ENCODE measurements at regions not wholly inside any gene's neighbourhood (a gene's known extent, or its start where the extent isn't known, plus 50 kb on each side); places are given as distances from the start of the nearest gene placed in this dataset.

DNA sequence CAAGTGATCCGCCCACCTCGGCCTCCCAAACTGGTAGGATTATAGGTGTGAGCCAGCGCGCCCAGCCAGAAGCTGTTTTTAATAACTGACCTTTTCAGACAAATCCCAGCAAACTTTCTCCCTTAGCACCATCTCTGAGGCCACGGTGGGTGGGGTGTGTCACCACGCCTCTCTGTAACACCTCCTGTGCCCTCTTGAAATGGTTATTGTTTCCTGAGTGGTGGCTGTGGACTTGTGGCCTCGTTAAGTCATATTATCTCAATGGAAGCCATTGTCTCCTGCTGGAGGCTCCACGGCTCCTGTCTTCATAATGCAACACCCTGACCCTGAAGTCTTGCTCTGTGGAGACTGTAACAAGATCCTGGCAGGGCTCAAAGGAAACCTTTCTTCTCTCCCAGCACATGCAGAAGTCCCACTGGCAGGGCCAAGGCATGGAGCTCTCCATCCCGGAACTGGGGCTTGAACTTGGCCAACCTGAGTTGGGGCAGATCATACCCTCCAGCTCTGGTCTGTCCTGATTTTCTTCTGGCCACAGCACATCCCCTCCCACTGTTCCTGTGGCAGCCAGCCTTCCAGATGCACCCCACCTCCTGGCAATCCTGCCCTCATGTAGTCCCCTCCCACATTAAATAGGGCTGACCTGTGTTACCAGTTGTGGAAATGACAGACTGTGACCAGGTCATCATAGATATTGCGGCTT, 81.1 kb downstream of the SNX5 start:
- TF ChIP-seq TCF4 (CRISPR knock-in tag; IDR thresholded peaks at IDR 0.05; ENCODE audit: borderline replicate concordance) (no peak), BACH2 (CRISPR knock-in tag; IDR thresholded peaks at IDR 0.05; ENCODE audit: borderline replicate concordance) (no peak), CSDC2 (CRISPR knock-in tag; IDR thresholded peaks at IDR 0.05) (no peak), ZNF70 (CRISPR knock-in tag; IDR thresholded peaks at IDR 0.05) (no peak), RARB (CRISPR knock-in tag; IDR thresholded peaks at IDR 0.05) (no peak), ISL1 (CRISPR knock-in tag; IDR thresholded peaks at IDR 0.05) (no peak), TOX (CRISPR knock-in tag; IDR thresholded peaks at IDR 0.05; ENCODE audit: borderline replicate concordance) (no peak), ZNF565 (CRISPR knock-in tag; conservative IDR thresholded peaks at IDR 0.05; ENCODE audit: low read depth) (no peak), OSR1 (CRISPR knock-in tag; IDR thresholded peaks at IDR 0.05) (no peak), PPARA (CRISPR knock-in tag; IDR thresholded peaks at IDR 0.05; ENCODE audit: borderline replicate concordance) (no peak), ZNF8 (CRISPR knock-in tag; IDR thresholded peaks at IDR 0.05) (no peak), ZC3H10 (CRISPR knock-in tag; IDR thresholded peaks at IDR 0.05) (no peak)
- TF ChIP-seq, protein P1, sequence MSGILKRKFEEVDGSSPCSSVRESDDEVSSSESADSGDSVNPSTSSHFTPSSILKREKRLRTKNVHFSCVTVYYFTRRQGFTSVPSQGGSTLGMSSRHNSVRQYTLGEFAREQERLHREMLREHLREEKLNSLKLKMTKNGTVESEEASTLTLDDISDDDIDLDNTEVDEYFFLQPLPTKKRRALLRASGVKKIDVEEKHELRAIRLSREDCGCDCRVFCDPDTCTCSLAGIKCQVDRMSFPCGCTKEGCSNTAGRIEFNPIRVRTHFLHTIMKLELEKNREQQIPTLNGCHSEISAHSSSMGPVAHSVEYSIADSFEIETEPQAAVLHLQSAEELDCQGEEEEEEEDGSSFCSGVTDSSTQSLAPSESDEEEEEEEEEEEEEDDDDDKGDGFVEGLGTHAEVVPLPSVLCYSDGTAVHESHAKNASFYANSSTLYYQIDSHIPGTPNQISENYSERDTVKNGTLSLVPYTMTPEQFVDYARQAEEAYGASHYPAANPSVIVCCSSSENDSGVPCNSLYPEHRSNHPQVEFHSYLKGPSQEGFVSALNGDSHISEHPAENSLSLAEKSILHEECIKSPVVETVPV (CRISPR knock-in tag; IDR thresholded peaks at IDR 0.05), result no peak
- TF ChIP-seq, protein P2, sequence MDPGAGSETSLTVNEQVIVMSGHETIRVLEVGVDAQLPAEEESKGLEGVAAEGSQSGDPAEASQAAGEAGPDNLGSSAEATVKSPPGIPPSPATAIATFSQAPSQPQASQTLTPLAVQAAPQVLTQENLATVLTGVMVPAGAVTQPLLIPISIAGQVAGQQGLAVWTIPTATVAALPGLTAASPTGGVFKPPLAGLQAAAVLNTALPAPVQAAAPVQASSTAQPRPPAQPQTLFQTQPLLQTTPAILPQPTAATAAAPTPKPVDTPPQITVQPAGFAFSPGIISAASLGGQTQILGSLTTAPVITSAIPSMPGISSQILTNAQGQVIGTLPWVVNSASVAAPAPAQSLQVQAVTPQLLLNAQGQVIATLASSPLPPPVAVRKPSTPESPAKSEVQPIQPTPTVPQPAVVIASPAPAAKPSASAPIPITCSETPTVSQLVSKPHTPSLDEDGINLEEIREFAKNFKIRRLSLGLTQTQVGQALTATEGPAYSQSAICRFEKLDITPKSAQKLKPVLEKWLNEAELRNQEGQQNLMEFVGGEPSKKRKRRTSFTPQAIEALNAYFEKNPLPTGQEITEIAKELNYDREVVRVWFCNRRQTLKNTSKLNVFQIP (CRISPR knock-in tag; IDR thresholded peaks at IDR 0.05; ENCODE audit: borderline replicate concordance, low read depth), result no peak
- ATAC-seq, result no peak

DNA sequence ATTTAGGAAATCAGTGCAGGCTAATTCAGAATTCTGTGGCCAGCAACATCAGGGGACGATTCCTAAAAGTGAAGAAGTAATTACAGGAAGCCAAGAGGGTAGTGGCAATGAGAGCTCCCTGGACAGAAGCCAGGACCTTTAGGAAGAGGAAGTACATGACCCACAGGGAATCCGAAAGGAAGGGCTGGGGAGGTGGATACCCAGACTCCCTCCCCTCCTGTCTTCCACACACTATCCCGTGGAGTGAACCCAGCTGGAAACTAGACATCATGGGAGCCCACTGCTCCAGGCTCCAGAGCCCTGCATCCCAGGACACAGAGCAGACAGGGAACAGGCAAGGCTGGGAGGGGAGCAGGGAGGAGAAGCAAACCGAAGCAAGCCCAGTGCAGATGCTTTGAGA, 83.0 kb downstream of the SNX5 start:
- TF ChIP-seq, protein P3, sequence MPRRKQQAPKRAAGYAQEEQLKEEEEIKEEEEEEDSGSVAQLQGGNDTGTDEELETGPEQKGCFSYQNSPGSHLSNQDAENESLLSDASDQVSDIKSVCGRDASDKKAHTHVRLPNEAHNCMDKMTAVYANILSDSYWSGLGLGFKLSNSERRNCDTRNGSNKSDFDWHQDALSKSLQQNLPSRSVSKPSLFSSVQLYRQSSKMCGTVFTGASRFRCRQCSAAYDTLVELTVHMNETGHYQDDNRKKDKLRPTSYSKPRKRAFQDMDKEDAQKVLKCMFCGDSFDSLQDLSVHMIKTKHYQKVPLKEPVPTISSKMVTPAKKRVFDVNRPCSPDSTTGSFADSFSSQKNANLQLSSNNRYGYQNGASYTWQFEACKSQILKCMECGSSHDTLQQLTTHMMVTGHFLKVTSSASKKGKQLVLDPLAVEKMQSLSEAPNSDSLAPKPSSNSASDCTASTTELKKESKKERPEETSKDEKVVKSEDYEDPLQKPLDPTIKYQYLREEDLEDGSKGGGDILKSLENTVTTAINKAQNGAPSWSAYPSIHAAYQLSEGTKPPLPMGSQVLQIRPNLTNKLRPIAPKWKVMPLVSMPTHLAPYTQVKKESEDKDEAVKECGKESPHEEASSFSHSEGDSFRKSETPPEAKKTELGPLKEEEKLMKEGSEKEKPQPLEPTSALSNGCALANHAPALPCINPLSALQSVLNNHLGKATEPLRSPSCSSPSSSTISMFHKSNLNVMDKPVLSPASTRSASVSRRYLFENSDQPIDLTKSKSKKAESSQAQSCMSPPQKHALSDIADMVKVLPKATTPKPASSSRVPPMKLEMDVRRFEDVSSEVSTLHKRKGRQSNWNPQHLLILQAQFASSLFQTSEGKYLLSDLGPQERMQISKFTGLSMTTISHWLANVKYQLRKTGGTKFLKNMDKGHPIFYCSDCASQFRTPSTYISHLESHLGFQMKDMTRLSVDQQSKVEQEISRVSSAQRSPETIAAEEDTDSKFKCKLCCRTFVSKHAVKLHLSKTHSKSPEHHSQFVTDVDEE (CRISPR knock-in tag; IDR thresholded peaks at IDR 0.05), result no peak
- TF ChIP-seq ZNF70 (CRISPR knock-in tag; IDR thresholded peaks at IDR 0.05) (no peak), TOX (CRISPR knock-in tag; IDR thresholded peaks at IDR 0.05; ENCODE audit: borderline replicate concordance) (no peak), ESRRG (CRISPR knock-in tag; IDR thresholded peaks at IDR 0.05) (no peak), RARB (CRISPR knock-in tag; IDR thresholded peaks at IDR 0.05) (no peak), ZNF8 (CRISPR knock-in tag; IDR thresholded peaks at IDR 0.05) (no peak), ARNTL (CRISPR knock-in tag; IDR thresholded peaks at IDR 0.05; ENCODE audit: borderline replicate concordance, low read depth) (no peak), SNAI2 (CRISPR knock-in tag; IDR thresholded peaks at IDR 0.05) (no peak), ZC3H10 (CRISPR knock-in tag; IDR thresholded peaks at IDR 0.05) (no peak), ZFP3 (CRISPR knock-in tag; IDR thresholded peaks at IDR 0.05) (no peak), TCF4 (CRISPR knock-in tag; IDR thresholded peaks at IDR 0.05; ENCODE audit: borderline replicate concordance) (no peak)
- TF ChIP-seq, protein P4, sequence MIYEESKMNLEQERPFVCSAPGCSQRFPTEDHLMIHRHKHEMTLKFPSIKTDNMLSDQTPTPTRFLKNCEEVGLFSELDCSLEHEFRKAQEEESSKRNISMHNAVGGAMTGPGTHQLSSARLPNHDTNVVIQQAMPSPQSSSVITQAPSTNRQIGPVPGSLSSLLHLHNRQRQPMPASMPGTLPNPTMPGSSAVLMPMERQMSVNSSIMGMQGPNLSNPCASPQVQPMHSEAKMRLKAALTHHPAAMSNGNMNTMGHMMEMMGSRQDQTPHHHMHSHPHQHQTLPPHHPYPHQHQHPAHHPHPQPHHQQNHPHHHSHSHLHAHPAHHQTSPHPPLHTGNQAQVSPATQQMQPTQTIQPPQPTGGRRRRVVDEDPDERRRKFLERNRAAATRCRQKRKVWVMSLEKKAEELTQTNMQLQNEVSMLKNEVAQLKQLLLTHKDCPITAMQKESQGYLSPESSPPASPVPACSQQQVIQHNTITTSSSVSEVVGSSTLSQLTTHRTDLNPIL (CRISPR knock-in tag; IDR thresholded peaks at IDR 0.05; ENCODE audit: low read depth), result no peak
- TF ChIP-seq, protein P2 (CRISPR knock-in tag; IDR thresholded peaks at IDR 0.05; ENCODE audit: borderline replicate concordance, low read depth), result no peak
- peak; percentile 30; the same call in 1 of the 3 replicates for ATAC-seq

DNA sequence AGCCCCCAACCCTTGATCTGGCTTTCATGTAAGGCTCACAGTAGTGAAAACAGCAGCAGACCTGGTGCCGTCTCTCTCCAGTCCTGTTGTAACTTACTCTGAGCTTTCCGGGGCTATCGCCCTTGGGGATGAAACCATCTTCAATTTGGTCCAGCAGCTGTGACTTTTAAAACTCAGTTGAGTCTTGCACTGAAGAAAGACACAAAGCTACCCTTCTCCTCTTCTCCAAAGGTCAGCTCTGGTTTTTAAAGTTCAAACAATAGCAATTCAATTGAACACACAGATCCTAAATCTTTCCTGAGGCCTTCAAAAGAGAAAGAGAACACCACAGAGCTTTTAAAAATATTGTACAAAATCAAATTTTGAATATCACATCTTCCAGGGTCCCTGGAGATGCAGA, 83.5 kb downstream of the SNX5 start:
- TF ChIP-seq ZNF8 (CRISPR knock-in tag; IDR thresholded peaks at IDR 0.05), result no peak
- TF ChIP-seq OSR1 (CRISPR knock-in tag; IDR thresholded peaks at IDR 0.05), result no peak
- TF ChIP-seq ZFP3 (CRISPR knock-in tag; IDR thresholded peaks at IDR 0.05), result no peak
- TF ChIP-seq TOX (CRISPR knock-in tag; IDR thresholded peaks at IDR 0.05; ENCODE audit: borderline replicate concordance), result no peak
- TF ChIP-seq ZFP30 (CRISPR knock-in tag; IDR thresholded peaks at IDR 0.05), result no peak
- no peak for TF ChIP-seq ZC3H10 (CRISPR knock-in tag; IDR thresholded peaks at IDR 0.05)
- TF ChIP-seq CSDC2 (CRISPR knock-in tag; IDR thresholded peaks at IDR 0.05), result no peak
- TF ChIP-seq TCF4 (CRISPR knock-in tag; IDR thresholded peaks at IDR 0.05; ENCODE audit: borderline replicate concordance), result no peak
- no peak for TF ChIP-seq ISL1 (CRISPR knock-in tag; IDR thresholded peaks at IDR 0.05)
- TF ChIP-seq, protein P4 (CRISPR knock-in tag; IDR thresholded peaks at IDR 0.05; ENCODE audit: low read depth), result no peak
- no peak for TF ChIP-seq GLIS3 (CRISPR knock-in tag; IDR thresholded peaks at IDR 0.05)
- no peak for TF ChIP-seq SNAI2 (CRISPR knock-in tag; IDR thresholded peaks at IDR 0.05)
- no peak for TF ChIP-seq RARB (CRISPR knock-in tag; IDR thresholded peaks at IDR 0.05)
- TF ChIP-seq ZNF565 (CRISPR knock-in tag; conservative IDR thresholded peaks at IDR 0.05; ENCODE audit: low read depth), result no peak
- TF ChIP-seq, protein P5, sequence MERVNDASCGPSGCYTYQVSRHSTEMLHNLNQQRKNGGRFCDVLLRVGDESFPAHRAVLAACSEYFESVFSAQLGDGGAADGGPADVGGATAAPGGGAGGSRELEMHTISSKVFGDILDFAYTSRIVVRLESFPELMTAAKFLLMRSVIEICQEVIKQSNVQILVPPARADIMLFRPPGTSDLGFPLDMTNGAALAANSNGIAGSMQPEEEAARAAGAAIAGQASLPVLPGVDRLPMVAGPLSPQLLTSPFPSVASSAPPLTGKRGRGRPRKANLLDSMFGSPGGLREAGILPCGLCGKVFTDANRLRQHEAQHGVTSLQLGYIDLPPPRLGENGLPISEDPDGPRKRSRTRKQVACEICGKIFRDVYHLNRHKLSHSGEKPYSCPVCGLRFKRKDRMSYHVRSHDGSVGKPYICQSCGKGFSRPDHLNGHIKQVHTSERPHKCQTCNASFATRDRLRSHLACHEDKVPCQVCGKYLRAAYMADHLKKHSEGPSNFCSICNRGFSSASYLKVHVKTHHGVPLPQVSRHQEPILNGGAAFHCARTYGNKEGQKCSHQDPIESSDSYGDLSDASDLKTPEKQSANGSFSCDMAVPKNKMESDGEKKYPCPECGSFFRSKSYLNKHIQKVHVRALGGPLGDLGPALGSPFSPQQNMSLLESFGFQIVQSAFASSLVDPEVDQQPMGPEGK (CRISPR knock-in tag; IDR thresholded peaks at IDR 0.05; ENCODE audit: borderline replicate concordance), result no peak
- no peak for TF ChIP-seq BACH2 (CRISPR knock-in tag; IDR thresholded peaks at IDR 0.05; ENCODE audit: borderline replicate concordance)
- ATAC-seq, result no peak

All from SK-N-SH treated with all-trans-retinoic acid at 6 μM for 48 hours (cell line).